AG04450 (cell line): ENCODE measurements at regions not wholly inside any gene's neighbourhood (a gene's known extent, or its start where the extent isn't known, plus 50 kb on each side); places are given as distances from the start of the nearest gene placed in this dataset.

Experiments used
- CTCF ChIA-PET: fragments of 300-600, 350-600 bp; formaldehyde crosslinking; extraction: SDS; loops from one replicate; lab custom pipeline; 2022; ENCODE audit warnings: antibody characterized with exemption, inconsistent platforms; lab: Charles Lee
- POLR2A ChIA-PET: fragments of 350-600 bp; formaldehyde crosslinking; extraction: SDS; loops from one replicate; lab custom pipeline; 2021; ENCODE audit warnings: antibody characterized with exemption, inconsistent platforms; lab: Yijun Ruan, JAX
- DNase-seq: peaks from one replicate; pipeline ENCODE4 v3.0.0-alpha.2; 2011; ENCODE audit warnings: low read depth, low spot score
- H3K27ac ChIP-seq: one replicate; pipeline ENCODE4 v1.5.1; 2012; ENCODE audit warnings: low read depth, low read length, control low read depth
- H3K27me3 ChIP-seq: one replicate; pipeline ENCODE4 v1.6.0; 2012; ENCODE audit warnings: low read length; ENCODE audit not compliant: control insufficient read depth, insufficient read depth
- H3K4me3 ChIP-seq: 2 replicates; pipeline ENCODE4 v1.5.1; 2011; ENCODE audit warnings: mild to moderate bottlenecking, low read depth, low read length, control low read depth
- H3K9me3 ChIP-seq: 2 replicates; pipeline ENCODE4 v1.5.1; 2012; ENCODE audit warnings: low read length; ENCODE audit not compliant: control insufficient read depth, insufficient read depth
- TF ChIP-seq, protein P1 (sequence below): IDR thresholded peaks from 2 replicates; pipeline ENCODE4 v1.5.1; 2011; ENCODE audit warnings: low read depth, low read length, control low read depth, inconsistent platforms

DNA sequence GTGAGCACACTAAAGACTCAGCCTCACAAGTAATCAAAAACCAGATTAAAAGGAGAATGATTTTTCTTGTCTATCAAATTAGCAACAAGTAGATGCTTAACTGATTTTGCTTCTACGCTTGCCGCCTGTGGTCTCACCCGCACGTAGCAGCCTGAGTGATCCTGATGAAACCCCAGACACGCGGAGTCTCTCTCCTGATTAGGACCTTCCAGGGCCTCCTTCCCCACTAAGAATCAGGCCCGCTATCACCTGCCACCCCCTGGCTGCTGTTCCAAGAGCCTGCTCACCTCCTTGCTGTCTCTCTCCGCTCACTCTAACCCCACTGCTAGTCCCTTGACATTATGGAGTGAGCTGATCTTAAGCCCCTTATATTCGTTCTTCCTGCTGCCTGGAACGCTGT, 325.9 kb upstream of the NRP1 start:
- ChIA-PET POLR2A (no interaction called here), CTCF (no interaction called here)
- Histone ChIP-seq H3K27ac (no peak overlapping the region), H3K4me3 (no peak overlapping the region), H3K27me3 (no peaks in the 10 kb centered on the region), H3K9me3 (peaks cover 3% of the 10 kb centered on the region)
- no peak for DNase-seq
- TF ChIP-seq, protein P1, sequence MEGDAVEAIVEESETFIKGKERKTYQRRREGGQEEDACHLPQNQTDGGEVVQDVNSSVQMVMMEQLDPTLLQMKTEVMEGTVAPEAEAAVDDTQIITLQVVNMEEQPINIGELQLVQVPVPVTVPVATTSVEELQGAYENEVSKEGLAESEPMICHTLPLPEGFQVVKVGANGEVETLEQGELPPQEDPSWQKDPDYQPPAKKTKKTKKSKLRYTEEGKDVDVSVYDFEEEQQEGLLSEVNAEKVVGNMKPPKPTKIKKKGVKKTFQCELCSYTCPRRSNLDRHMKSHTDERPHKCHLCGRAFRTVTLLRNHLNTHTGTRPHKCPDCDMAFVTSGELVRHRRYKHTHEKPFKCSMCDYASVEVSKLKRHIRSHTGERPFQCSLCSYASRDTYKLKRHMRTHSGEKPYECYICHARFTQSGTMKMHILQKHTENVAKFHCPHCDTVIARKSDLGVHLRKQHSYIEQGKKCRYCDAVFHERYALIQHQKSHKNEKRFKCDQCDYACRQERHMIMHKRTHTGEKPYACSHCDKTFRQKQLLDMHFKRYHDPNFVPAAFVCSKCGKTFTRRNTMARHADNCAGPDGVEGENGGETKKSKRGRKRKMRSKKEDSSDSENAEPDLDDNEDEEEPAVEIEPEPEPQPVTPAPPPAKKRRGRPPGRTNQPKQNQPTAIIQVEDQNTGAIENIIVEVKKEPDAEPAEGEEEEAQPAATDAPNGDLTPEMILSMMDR, result no peak

DNA sequence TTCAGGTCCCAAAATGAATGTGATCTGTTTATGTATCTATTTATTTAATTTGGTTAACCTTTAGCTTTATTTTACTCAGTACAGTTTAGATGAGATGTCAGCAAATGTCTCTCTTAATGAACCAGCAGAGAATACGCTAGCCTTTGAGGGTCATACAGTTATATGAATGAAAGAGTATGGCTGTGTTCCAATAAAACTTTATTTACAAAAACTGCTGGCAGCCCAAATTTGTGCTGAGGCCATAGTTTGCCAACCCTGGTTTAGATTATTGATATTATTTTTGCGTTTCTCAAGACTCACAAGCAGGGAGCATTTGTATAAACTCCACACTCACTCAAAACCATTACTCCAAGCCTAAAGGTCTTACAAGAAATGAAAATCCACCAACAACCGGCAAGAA, 323.4 kb upstream of the NRP1 start:
- Histone ChIP-seq H3K27ac (no peak overlapping the region), H3K4me3 (no peak overlapping the region), H3K27me3 (no peaks in the 10 kb centered on the region), H3K9me3 (peaks cover 3% of the 10 kb centered on the region)
- ChIA-PET POLR2A (no interaction called here), CTCF (no interaction called here)
- TF ChIP-seq, protein P1, result no peak
- DNase-seq, result no peak

DNA sequence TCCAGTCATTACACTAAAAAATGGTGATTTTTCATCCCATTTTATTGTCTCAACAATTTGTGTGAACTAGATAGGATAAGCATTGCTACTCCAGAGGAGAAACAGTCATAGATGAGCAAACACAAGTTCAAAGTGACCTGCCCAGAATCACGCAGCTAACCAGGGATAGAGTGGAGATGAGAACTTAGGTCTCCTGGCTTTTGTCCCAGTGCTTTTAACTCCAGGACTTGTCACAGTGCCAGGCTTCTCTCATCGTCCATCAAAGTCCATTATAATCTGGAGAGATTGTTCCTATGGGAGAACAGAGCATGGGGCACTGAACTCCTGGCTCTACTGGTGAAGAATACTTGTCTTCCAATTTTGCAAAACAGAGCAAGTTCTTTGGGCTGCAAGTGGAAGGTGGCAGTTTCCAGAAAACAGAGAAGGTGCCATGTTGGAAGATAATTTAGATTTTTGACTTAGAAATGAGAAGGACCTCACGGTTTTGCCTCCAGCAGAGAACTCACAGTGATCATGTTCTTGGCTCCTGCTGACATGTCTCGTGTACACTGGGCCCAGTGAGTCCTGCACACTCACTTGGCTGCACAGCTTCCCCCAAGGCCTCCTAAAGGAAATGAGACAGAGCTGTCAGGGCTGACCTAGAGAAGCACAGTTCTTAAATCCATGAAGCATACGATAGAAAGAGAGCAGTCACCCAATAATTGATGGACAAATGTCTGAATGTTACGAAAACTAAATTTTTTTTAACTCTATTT, 322.9 kb upstream of the NRP1 start:
- ChIA-PET CTCF (no interaction called here), POLR2A (no interaction called here)
- Histone ChIP-seq H3K4me3 (no peak overlapping the region), H3K27ac (no peak overlapping the region), H3K9me3 (peaks cover 7% of the 10 kb centered on the region), H3K27me3 (no peaks in the 10 kb centered on the region)
- TF ChIP-seq, protein P1, result no peak
- DNase-seq, result no peak

DNA sequence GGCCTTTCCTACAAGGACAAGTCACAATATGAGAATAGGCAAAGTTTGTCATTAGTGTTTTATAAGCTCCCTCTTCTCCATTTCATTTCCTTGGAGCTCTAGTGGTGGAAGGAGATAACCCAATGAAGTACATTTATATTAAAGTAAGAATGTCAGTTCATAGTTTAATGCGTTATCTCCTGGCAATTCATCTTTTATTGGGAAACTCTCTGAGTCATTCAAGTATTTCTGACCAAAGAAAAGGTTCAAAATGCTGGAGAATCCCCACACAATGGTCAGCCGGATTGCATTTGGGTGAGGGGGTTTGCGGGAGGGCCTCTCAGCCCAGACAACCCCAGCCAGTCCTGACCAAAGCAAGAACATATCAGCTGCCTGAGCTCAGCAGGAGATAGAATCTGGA, 321.5 kb upstream of the NRP1 start:
- TF ChIP-seq, protein P1, result no peak
- peaks cover 7% of the 10 kb centered on the region; the same call in 1 of the 2 replicates for H3K9me3 ChIP-seq
- H3K27me3 ChIP-seq, result no peaks in the 10 kb centered on the region
- POLR2A ChIA-PET, result no interaction called here
- CTCF ChIA-PET, result interaction anchor here (0.7 kb wide), 1 partner anchor 306 kb away, joined by 4 read pairs; no protein-coding TSS in a partner anchor
- no peak overlapping the region for H3K27ac ChIP-seq
- no peak overlapping the region for H3K4me3 ChIP-seq
- no peak for DNase-seq

DNA sequence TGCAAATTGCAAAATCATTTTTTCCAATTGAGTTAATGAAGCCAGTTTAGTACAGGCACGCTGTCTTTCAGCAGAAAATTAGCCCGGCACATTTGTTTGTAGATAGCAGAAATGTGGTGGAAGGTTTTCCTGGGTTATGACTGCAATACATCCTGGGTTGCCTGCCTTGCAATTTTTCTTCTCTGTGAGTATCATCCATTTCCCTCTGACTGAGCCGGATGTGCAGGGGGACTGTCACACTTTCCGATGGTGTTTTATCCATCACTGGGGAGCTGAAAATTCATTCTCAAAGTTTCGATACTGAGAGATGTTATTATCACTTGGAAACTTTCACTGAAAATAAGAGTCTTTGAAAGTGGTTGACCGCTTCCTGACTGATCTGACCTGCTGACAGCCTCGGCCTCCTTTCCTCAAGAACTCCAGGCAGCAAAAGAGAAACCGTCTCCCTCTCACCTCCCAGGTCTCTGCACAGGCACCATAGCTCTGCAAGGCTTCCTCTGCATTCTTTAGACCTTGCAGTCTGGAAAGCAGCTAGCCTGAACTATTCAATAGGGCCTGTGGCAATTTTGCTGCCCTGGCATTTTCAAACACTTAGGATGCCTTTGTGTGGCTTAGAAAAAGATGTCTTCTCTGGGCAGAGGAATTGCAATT, 320.8 kb upstream of the NRP1 start:
- Histone ChIP-seq H3K27me3 (no peaks in the 10 kb centered on the region), H3K27ac (no peak overlapping the region), H3K4me3 (no peak overlapping the region), H3K9me3 (peaks cover 7% of the 10 kb centered on the region; the same call in 1 of the 2 replicates)
- ChIA-PET CTCF (no interaction called here), POLR2A (no interaction called here)
- no peak for DNase-seq
- TF ChIP-seq, protein P1, result no peak
